Psoas muscle (tissue), 7 donors: ENCODE measurements at regions not wholly inside any gene's neighbourhood (a gene's known extent, or its start where the extent isn't known, plus 50 kb on each side); places are given as distances from the start of the nearest gene placed in this dataset.

ENCODE experiments used
- ATAC-seq, 4 donors: fragments of 200-7000 bp; cut with Tn5 transposase; one replicate each; pipeline ENCODE4 v1.9.1; 2020; ENCODE audit warnings: moderate library complexity in 3 of 4, mild to moderate bottlenecking in 2 of 4
- DNase-seq, 2 donors: peaks; one replicate each; pipeline ENCODE4 v3.0.0-alpha.2; 2020
- H3K27ac ChIP-seq: fragments of 200-600 bp; one replicate; pipeline ENCODE4 v1.8.0; 2022
- H3K27me3 ChIP-seq, 3 donors: fragments of 200-600 bp in 1 of 3; one replicate each; pipeline versions ENCODE4 v1.6.1 to v1.8.0; 2013 to 2022; ENCODE audit warnings: low read length in 2 of 3, mild to moderate bottlenecking in 2 of 3, moderate library complexity in 1 of 3; ENCODE audit not compliant: insufficient read depth in 3 of 3
- H3K36me3 ChIP-seq, 2 donors: fragments of 200-600 bp in 1 of 2; one replicate each; pipeline versions ENCODE4 v1.6.1 to v1.8.0; 2013 to 2022; ENCODE audit warnings: low read depth in 1 of 2, mild to moderate bottlenecking in 1 of 2, moderate library complexity in 1 of 2; ENCODE audit not compliant: insufficient read depth in 1 of 2
- H3K4me1 ChIP-seq: fragments of 200-600 bp; one replicate; pipeline ENCODE4 v1.8.0; 2022
- H3K4me3 ChIP-seq: fragments of 200-600 bp; one replicate; pipeline ENCODE4 v1.8.0; 2022; ENCODE audit warnings: mild to moderate bottlenecking
- H3K9me3 ChIP-seq: fragments of 200-600 bp; one replicate; pipeline ENCODE4 v1.8.0; 2022
- CTCF ChIP-seq: fragments of 200-600 bp; IDR thresholded peaks from one replicate; pipeline ENCODE4 v1.8.0; 2022; ENCODE audit warnings: antibody characterized with exemption
- WGBS, 3 donors: extraction: QIAGEN DNeasy Blood & Tissue Kit; methylation state at CpG; one replicate each; pipeline versions ENCODE4 v1.1.6 to v1.1.7; 2013; 5-methylcytosine and 5-hydroxymethylcytosine counted together
- intact Hi-C, 2 donors: fragments of 100-400 bp; cut with DNase I; formaldehyde crosslinking; loops; one replicate each; pipeline versions ENCODE4 v1.11.0 to v1.14.2; 2022
- donor health status: healthy with polysubstance abuse.
- donor health status: DM: no; HTN: no; CAD: no; lungs with moderate emphysema.
- donor health status: Bipolar disorder and iron deficiency.
- donor health status: healthy.
- donor health status: DM: yes; HTN: yes; CAD: no.
- donor health status: DM: no; HTN: no; CAD: no.
- donor health status: DM: yes; HTN: yes; CAD: no.

- TF ChIP-seq CTCF: no peak
- DNase-seq: no peak
- Histone ChIP-seq H3K27me3 (no peaks in the 10 kb centered on the region), H3K36me3 (no peaks in the 10 kb centered on the region), H3K27ac (no peak overlapping the region), H3K9me3 (no peaks in the 10 kb centered on the region), H3K4me1 (no peaks in the 10 kb centered on the region), H3K4me3 (no peak overlapping the region)
- whole genome bisulfite sequencing, 3 donors: 82 to 87% (median 86%) methylated on average over 2 of the region's 2 CpGs
- ATAC-seq: no peak
- intact Hi-C loops: no loop called here
These were observed 953.0 kb downstream of the AMY1C start for GRCh38 chr1:104702731-104703130.

GRCh38 chr1:104706631-104707147, 957.0 kb downstream of the AMY1C start:
- peak overlapping the region; percentile 51 for H3K4me3 ChIP-seq
- TF ChIP-seq CTCF: no peak

GRCh38 chr1:104718752-104719151, 969.1 kb downstream of the AMY1C start:
- H3K27ac ChIP-seq: no peak overlapping the region
- H3K9me3 ChIP-seq: no peaks in the 10 kb centered on the region
- H3K27me3 ChIP-seq: no peaks in the 10 kb centered on the region
- H3K36me3 ChIP-seq: no peaks in the 10 kb centered on the region
- no peaks in the 10 kb centered on the region for H3K4me1 ChIP-seq
- DNase-seq (no peak), ATAC-seq (no peak)
- intact Hi-C loops: no loop called here
- TF ChIP-seq CTCF: no peak
- H3K4me3 ChIP-seq: no peak overlapping the region
- WGBS, 3 donors: 82 to 98% (median 95%) methylated on average over 1 of the region's 1 CpG

More at GRCh38 chr1:104706631-104707147, 957.0 kb downstream of the AMY1C start:
- H3K36me3 ChIP-seq: no peaks in the 10 kb centered on the region
- no peaks in the 10 kb centered on the region for H3K27me3 ChIP-seq
- WGBS, 3 donors: 56 to 78% (median 65%) methylated on average over 9 of the region's 9 CpGs
- intact Hi-C loops: no loop called here
- no peak overlapping the region for H3K27ac ChIP-seq
- ATAC-seq: no peak
- no peak for DNase-seq
- H3K4me1 ChIP-seq: no peaks in the 10 kb centered on the region
- H3K9me3 ChIP-seq: no peaks in the 10 kb centered on the region

GRCh38 chr1:104720741-104721140, 971.0 kb downstream of the AMY1C start:
- H3K27me3 ChIP-seq: no peaks in the 10 kb centered on the region
- TF ChIP-seq CTCF: no peak
- WGBS, 3 donors: 87 to 89% (median 88%) methylated on average over 5 of the region's 5 CpGs
- H3K36me3 ChIP-seq: no peaks in the 10 kb centered on the region
- H3K9me3 ChIP-seq: no peaks in the 10 kb centered on the region
- intact Hi-C loops: no loop called here
- H3K4me1 ChIP-seq: no peaks in the 10 kb centered on the region
- ATAC-seq (no peak), DNase-seq (no peak)
- no peak overlapping the region for H3K27ac ChIP-seq
- no peak overlapping the region for H3K4me3 ChIP-seq

GRCh38 chr1:104726917-104727316, 977.2 kb downstream of the AMY1C start:
- H3K27ac ChIP-seq: no peak overlapping the region
- WGBS, 3 donors: 61 to 69% (median 65%) methylated on average over 1 of the region's 1 CpG
- H3K4me1 ChIP-seq: no peaks in the 10 kb centered on the region
- no peak for TF ChIP-seq CTCF
- no peaks in the 10 kb centered on the region for H3K27me3 ChIP-seq
- DNase-seq (no peak), ATAC-seq (no peak)
- H3K36me3 ChIP-seq: no peaks in the 10 kb centered on the region
- intact Hi-C loops: no loop called here
- no peak overlapping the region for H3K4me3 ChIP-seq
- no peaks in the 10 kb centered on the region for H3K9me3 ChIP-seq
